GM23338 (cell line): ENCODE measurements at regions not wholly inside any gene's neighbourhood (a gene's known extent, or its start where the extent isn't known, plus 50 kb on each side); places are given as distances from the start of the nearest gene placed in this dataset.

Source experiments
- ATAC-seq: fragments of 200-7000 bp; cut with Tn5 transposase; 3 replicates; pipeline ENCODE4 v1.9.1; 2020
- DNase-seq: peaks from one replicate; pipeline ENCODE4 v3.0.0-alpha.2; 2015; ENCODE audit warnings: low spot score
- H2AFZ ChIP-seq: fragments of 200-600 bp; sonication (generic); 2 replicates; pipeline ENCODE4 v1.8.0; 2016; ENCODE audit warnings: antibody characterized with exemption, mild to moderate bottlenecking, moderate library complexity
- H3F3A ChIP-seq: fragments of 200-600 bp; sonication (generic); replicated peaks from 2 replicates; pipeline ENCODE4 v1.8.0; 2017; ENCODE audit warnings: antibody characterized with exemption, mixed run types, low read depth
- H3K27ac ChIP-seq: fragments of 200-600 bp; sonication (generic); 2 replicates; pipeline ENCODE4 v1.6.1; 2016; ENCODE audit warnings: low read depth
- H3K27me3 ChIP-seq: fragments of 200-600 bp; sonication (generic); 2 replicates; pipeline ENCODE4 v1.8.0; 2016; ENCODE audit warnings: mild to moderate bottlenecking, mixed run types, moderate library complexity; ENCODE audit not compliant: insufficient read depth
- H3K36me3 ChIP-seq: fragments of 200-600 bp; sonication (generic); 2 replicates; pipeline ENCODE4 v1.8.0; 2016; ENCODE audit warnings: mild to moderate bottlenecking; ENCODE audit not compliant: insufficient read depth
- H3K4me1 ChIP-seq: fragments of 200-600 bp; sonication (generic); 2 replicates; pipeline ENCODE4 v1.8.0; 2016; ENCODE audit warnings: mild to moderate bottlenecking, moderate library complexity; ENCODE audit not compliant: insufficient read depth
- H3K4me2 ChIP-seq: fragments of 200-600 bp; sonication (generic); 2 replicates; pipeline ENCODE4 v1.7.1; 2017; ENCODE audit warnings: mixed run types
- H3K4me3 ChIP-seq: fragments of 200-600 bp; sonication (generic); 2 replicates; pipeline ENCODE4 v1.6.1; 2016; ENCODE audit warnings: mixed run types
- H3K79me2 ChIP-seq: fragments of 200-600 bp; sonication (generic); replicated peaks from 2 replicates; pipeline ENCODE4 v1.8.0; 2017; ENCODE audit warnings: mild to moderate bottlenecking; ENCODE audit not compliant: insufficient read depth
- H3K9me2 ChIP-seq: fragments of 200-600 bp; sonication (generic); 2 replicates; pipeline ENCODE4 v1.8.0; 2017; ENCODE audit not compliant: insufficient read depth
- H4K20me1 ChIP-seq: fragments of 200-600 bp; sonication (generic); replicated peaks from 2 replicates; pipeline ENCODE4 v1.8.0; 2017; ENCODE audit warnings: mild to moderate bottlenecking; ENCODE audit not compliant: insufficient read depth
- H3K27ac Mint-ChIP-seq: 2 replicates; pipeline ENCODE4 v1.8.0; 2020; ENCODE audit warnings: inconsistent platforms, mild to moderate bottlenecking, moderate library complexity, mixed read lengths
- H3K27me3 Mint-ChIP-seq: 3 replicates; pipeline ENCODE4 v1.8.0; 2022; ENCODE audit warnings: low read depth, mild to moderate bottlenecking, moderate library complexity, mixed read lengths, inconsistent platforms; ENCODE audit not compliant: insufficient read depth, poor library complexity
- H3K36me3 Mint-ChIP-seq: 3 replicates; pipeline ENCODE4 v1.8.0; 2021; ENCODE audit warnings: low read depth, mild to moderate bottlenecking, inconsistent platforms, moderate library complexity, mixed read lengths
- H3K4me1 Mint-ChIP-seq: 3 replicates; pipeline ENCODE4 v1.8.0; 2020; ENCODE audit warnings: mild to moderate bottlenecking, inconsistent platforms, mixed read lengths
- H3K4me3 Mint-ChIP-seq: 3 replicates; pipeline ENCODE4 v1.8.0; 2021; ENCODE audit warnings: moderate library complexity, mild to moderate bottlenecking, inconsistent platforms, mixed read lengths
- H3K9me3 Mint-ChIP-seq: 3 replicates; pipeline ENCODE4 v1.8.0; 2020; ENCODE audit warnings: moderate library complexity, mild to moderate bottlenecking, inconsistent platforms, mixed read lengths
- CREB1 ChIP-seq: fragments of 250-450 bp; sonication (Bioruptor Pico); IDR thresholded peaks from 2 replicates; pipeline ENCODE4 v1.5.0; 2020; ENCODE audit warnings: low read depth, mild to moderate bottlenecking, moderate library complexity
- CTCF ChIP-seq, 2 experiments: fragments of 200-600 bp in 1 of 2; sonication (generic) in 1 of 2; conservative IDR thresholded peaks; 2 replicates each; pipeline versions ENCODE4 v1.5.1 to v1.6.1; 2016 to 2017; ENCODE audit warnings: antibody characterized with exemption in 2 of 2, low read depth in 2 of 2, mild to moderate bottlenecking in 2 of 2, moderate library complexity in 1 of 2
- EZH2 ChIP-seq: fragments of 200-600 bp; sonication (generic); IDR thresholded peaks from one replicate; pipeline ENCODE4 v1.8.0; 2017; ENCODE audit warnings: antibody characterized with exemption, mild to moderate bottlenecking, low read depth; ENCODE audit not compliant: unreplicated experiment
- EZH2phosphoT487 ChIP-seq: fragments of 200-600 bp; sonication (generic); IDR thresholded peaks from one replicate; pipeline ENCODE4 v1.8.1; 2018; ENCODE audit warnings: antibody characterized with exemption; ENCODE audit not compliant: unreplicated experiment
- JUNB ChIP-seq: IDR thresholded peaks from one replicate; pipeline ENCODE4 v1.6.1; 2016; ENCODE audit warnings: antibody characterized with exemption; ENCODE audit not compliant: unreplicated experiment
- NANOG ChIP-seq: IDR thresholded peaks from 2 replicates; pipeline ENCODE4 v1.6.1; 2016; ENCODE audit warnings: antibody characterized with exemption, borderline replicate concordance
- POLR2AphosphoS5 ChIP-seq: IDR thresholded peaks from 2 replicates; pipeline ENCODE4 v1.6.1; 2016; ENCODE audit warnings: antibody characterized with exemption, low read depth
- STAT1 ChIP-seq: IDR thresholded peaks from one replicate; pipeline ENCODE4 v1.6.1; 2016; ENCODE audit warnings: antibody characterized with exemption; ENCODE audit not compliant: unreplicated experiment
- ZNF114 ChIP-seq: fragments of 250-450 bp; sonication (Bioruptor Pico); IDR thresholded peaks from 2 replicates; pipeline ENCODE4 v1.5.0; 2020; ENCODE audit warnings: mild to moderate bottlenecking, moderate library complexity
- ZNF331 ChIP-seq: fragments of 250-450 bp; sonication (Bioruptor Pico); IDR thresholded peaks from 2 replicates; pipeline ENCODE4 v1.5.0; 2020; ENCODE audit warnings: low read depth, mild to moderate bottlenecking, moderate library complexity
- TF ChIP-seq, protein P1 (sequence below): fragments of 250-450 bp; sonication (Bioruptor Pico); IDR thresholded peaks from 2 replicates; pipeline ENCODE4 v1.5.0; 2020; ENCODE audit warnings: mild to moderate bottlenecking, moderate library complexity

GRCh38 chr2:5974477-5974876 lies 282.3 kb downstream of the SOX11 start:
- no peak overlapping the region for H3K27ac Mint-ChIP-seq
- H3K27ac ChIP-seq = no peak overlapping the region

More at GRCh38 chr2:5974477-5974876, 282.3 kb downstream of the SOX11 start:
- Histone ChIP-seq H3K4me3 (no peak overlapping the region), H3K4me2 (no peak overlapping the region), H3K79me2 (no peaks in the 10 kb centered on the region), H3F3A (no peaks in the 10 kb centered on the region), H3K27me3 (no peaks in the 10 kb centered on the region), H4K20me1 (no peaks in the 10 kb centered on the region), H3K9me2 (no peaks in the 10 kb centered on the region), H3K36me3 (0 out of 2 replicates have a peak, but pooled peaks cover 4% of the 10 kb centered on the region), H3K4me1 (peaks cover 8% of the 10 kb centered on the region; the same call in 1 of the 2 replicates), H2AFZ (no peak overlapping the region)
- Mint-ChIP-seq H3K9me3 (peaks cover 85% of the 10 kb centered on the region), H3K4me1 (peaks cover 16% of the 10 kb centered on the region; the same call in 2 of the 3 replicates), H3K36me3 (peaks cover 5% of the 10 kb centered on the region; the same call in 2 of the 3 replicates), H3K4me3 (no peak overlapping the region), H3K27me3 (peaks cover 8% of the 10 kb centered on the region)
- DNase-seq (no peak), ATAC-seq (no peak)
- TF ChIP-seq NANOG (no peak), EZH2 (no peak), CREB1 (no peak), JUNB (no peak), ZNF114 (CRISPR knock-in tag) (no peak), CTCF (conservative IDR thresholded peaks at IDR 0.05; ENCODE audit: low read depth in 2 of 2) (no peak), ZNF331 (CRISPR knock-in tag) (no peak), POLR2AphosphoS5 (no peak), STAT1 (no peak), EZH2phosphoT487 (no peak)
- TF ChIP-seq, protein P1, sequence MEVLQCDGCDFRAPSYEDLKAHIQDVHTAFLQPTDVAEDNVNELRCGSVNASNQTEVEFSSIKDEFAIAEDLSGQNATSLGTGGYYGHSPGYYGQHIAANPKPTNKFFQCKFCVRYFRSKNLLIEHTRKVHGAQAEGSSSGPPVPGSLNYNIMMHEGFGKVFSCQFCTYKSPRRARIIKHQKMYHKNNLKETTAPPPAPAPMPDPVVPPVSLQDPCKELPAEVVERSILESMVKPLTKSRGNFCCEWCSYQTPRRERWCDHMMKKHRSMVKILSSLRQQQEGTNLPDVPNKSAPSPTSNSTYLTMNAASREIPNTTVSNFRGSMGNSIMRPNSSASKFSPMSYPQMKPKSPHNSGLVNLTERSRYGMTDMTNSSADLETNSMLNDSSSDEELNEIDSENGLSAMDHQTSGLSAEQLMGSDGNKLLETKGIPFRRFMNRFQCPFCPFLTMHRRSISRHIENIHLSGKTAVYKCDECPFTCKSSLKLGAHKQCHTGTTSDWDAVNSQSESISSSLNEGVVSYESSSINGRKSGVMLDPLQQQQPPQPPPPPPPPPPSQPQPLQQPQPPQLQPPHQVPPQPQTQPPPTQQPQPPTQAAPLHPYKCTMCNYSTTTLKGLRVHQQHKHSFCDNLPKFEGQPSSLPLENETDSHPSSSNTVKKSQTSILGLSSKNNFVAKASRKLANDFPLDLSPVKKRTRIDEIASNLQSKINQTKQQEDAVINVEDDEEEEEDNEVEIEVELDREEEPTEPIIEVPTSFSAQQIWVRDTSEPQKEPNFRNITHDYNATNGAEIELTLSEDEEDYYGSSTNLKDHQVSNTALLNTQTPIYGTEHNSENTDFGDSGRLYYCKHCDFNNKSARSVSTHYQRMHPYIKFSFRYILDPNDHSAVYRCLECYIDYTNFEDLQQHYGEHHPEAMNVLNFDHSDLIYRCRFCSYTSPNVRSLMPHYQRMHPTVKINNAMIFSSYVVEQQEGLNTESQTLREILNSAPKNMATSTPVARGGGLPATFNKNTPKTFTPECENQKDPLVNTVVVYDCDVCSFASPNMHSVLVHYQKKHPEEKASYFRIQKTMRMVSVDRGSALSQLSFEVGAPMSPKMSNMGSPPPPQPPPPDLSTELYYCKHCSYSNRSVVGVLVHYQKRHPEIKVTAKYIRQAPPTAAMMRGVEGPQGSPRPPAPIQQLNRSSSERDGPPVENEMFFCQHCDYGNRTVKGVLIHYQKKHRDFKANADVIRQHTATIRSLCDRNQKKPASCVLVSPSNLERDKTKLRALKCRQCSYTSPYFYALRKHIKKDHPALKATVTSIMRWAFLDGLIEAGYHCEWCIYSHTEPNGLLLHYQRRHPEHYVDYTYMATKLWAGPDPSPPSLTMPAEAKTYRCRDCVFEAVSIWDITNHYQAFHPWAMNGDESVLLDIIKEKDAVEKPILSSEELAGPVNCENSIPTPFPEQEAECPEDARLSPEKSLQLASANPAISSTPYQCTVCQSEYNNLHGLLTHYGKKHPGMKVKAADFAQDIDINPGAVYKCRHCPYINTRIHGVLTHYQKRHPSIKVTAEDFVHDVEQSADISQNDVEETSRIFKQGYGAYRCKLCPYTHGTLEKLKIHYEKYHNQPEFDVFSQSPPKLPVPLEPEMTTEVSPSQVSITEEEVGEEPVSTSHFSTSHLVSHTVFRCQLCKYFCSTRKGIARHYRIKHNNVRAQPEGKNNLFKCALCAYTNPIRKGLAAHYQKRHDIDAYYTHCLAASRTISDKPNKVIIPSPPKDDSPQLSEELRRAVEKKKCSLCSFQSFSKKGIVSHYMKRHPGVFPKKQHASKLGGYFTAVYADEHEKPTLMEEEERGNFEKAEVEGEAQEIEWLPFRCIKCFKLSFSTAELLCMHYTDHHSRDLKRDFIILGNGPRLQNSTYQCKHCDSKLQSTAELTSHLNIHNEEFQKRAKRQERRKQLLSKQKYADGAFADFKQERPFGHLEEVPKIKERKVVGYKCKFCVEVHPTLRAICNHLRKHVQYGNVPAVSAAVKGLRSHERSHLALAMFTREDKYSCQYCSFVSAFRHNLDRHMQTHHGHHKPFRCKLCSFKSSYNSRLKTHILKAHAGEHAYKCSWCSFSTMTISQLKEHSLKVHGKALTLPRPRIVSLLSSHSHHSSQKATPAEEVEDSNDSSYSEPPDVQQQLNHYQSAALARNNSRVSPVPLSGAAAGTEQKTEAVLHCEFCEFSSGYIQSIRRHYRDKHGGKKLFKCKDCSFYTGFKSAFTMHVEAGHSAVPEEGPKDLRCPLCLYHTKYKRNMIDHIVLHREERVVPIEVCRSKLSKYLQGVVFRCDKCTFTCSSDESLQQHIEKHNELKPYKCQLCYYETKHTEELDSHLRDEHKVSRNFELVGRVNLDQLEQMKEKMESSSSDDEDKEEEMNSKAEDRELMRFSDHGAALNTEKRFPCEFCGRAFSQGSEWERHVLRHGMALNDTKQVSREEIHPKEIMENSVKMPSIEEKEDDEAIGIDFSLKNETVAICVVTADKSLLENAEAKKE = no peak
